Femur (tissue), 1 donor: ENCODE measurements at regions not wholly inside any gene's neighbourhood (a gene's known extent, or its start where the extent isn't known, plus 50 kb on each side); places are given as distances from the start of the nearest gene placed in this dataset.
"Not testable (repeated sequence)": the region's sequence is repeated elsewhere in the genome, so short reads cannot be mapped to it uniquely, and the experiment has no call there.

Experiments
- DNase-seq: peaks from one replicate; pipeline ENCODE4 v3.0.0-alpha.2; 2017

GRCh38 chr14:46432516-46432915 is 219.1 kb downstream of the RPL10L start:
- DNase-seq = no peak

GRCh38 chr14:46417066-46417465 is 234.5 kb downstream of the RPL10L start:
- DNase-seq = no peak

- peak; percentile 28 for DNase-seq
Measured at GRCh38 chr14:46404865-46405811, 246.4 kb downstream of the RPL10L start.

GRCh38 chr14:46402001-46402690 is 249.4 kb downstream of the RPL10L start:
- DNase-seq = not testable (repeated sequence)

- no peak for DNase-seq
Measured at GRCh38 chr14:46401066-46401465, 250.5 kb downstream of the RPL10L start.

- DNase-seq = no peak
Measured at GRCh38 chr14:46399049-46399448, 252.5 kb downstream of the RPL10L start.

GRCh38 chr14:46384611-46385010 is 267.0 kb downstream of the RPL10L start:
- DNase-seq = no peak

GRCh38 chr14:46381674-46382073 is 269.9 kb downstream of the RPL10L start:
- no peak for DNase-seq

GRCh38 chr14:46378248-46378647 is 273.3 kb downstream of the RPL10L start:
- no peak for DNase-seq

- DNase-seq = no peak
Measured at GRCh38 chr14:46377305-46377704, 274.3 kb downstream of the RPL10L start.

- no peak for DNase-seq
Measured at GRCh38 chr14:46369391-46369790, 282.2 kb downstream of the RPL10L start.

- DNase-seq = no peak
Measured at GRCh38 chr14:46368275-46368674, 283.3 kb downstream of the RPL10L start.

GRCh38 chr14:46352844-46353243 is 298.7 kb downstream of the RPL10L start:
- no peak for DNase-seq

- no peak for DNase-seq
Measured at GRCh38 chr14:46344327-46344937, 307.1 kb downstream of the RPL10L start.

GRCh38 chr14:46325777-46326176 is 325.8 kb downstream of the RPL10L start:
- no peak for DNase-seq

- DNase-seq = no peak
Measured at GRCh38 chr14:46325157-46325556, 326.4 kb downstream of the RPL10L start.

GRCh38 chr14:46323404-46323762 is 328.2 kb downstream of the RPL10L start:
- DNase-seq = no peak

GRCh38 chr14:46322730-46323403 is 328.7 kb downstream of the RPL10L start:
- DNase-seq = peak; percentile 20

GRCh38 chr14:46322076-46322475 is 329.5 kb downstream of the RPL10L start:
- no peak for DNase-seq

GRCh38 chr14:46306267-46306666 is 345.3 kb downstream of the RPL10L start:
- DNase-seq = no peak

- no peak for DNase-seq
Measured at GRCh38 chr14:46300765-46301164, 350.8 kb downstream of the RPL10L start.

GRCh38 chr14:46290706-46291105 is 360.9 kb downstream of the RPL10L start:
- no peak for DNase-seq

- DNase-seq = no peak
Measured at GRCh38 chr14:46279776-46280175, 371.8 kb downstream of the RPL10L start.
